Loucy (cell line): ENCODE measurements at regions not wholly inside any gene's neighbourhood (a gene's known extent, or its start where the extent isn't known, plus 50 kb on each side); places are given as distances from the start of the nearest gene placed in this dataset.

ENCODE experiments used
- EZH2phosphoT487 ChIP-seq: fragments of 200-600 bp; IDR thresholded peaks from 2 replicates; pipeline ENCODE4 v1.6.1; 2018; ENCODE audit warnings: antibody characterized with exemption, mild to moderate bottlenecking, moderate library complexity, borderline replicate concordance
- TF ChIP-seq, protein P1 (sequence below): fragments of 200-600 bp; sonication (generic); conservative IDR thresholded peaks from 2 replicates; pipeline ENCODE4 v1.5.1; 2014; ENCODE audit warnings: mild to moderate bottlenecking, antibody characterized with exemption, low read length

DNA sequence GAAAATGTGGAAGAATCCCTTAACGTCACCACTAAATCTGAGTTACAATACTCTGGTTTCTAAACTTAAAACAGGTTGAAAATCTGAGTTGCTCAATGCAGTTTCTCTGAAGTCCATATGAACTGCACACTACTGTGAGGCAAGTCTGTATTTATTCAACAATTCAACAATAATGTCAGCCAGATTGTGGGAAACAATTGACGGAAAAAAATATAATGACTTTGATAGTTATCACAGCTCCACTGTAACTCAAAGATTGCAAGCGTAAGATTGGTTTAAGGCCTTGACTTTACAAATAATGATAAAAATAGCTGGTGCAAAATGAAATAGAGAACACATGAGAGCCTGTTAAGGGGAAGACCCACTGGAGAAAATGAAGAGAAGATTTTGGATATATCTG is 219.4 kb upstream of the CCDC150 start:
- TF ChIP-seq, protein P1, sequence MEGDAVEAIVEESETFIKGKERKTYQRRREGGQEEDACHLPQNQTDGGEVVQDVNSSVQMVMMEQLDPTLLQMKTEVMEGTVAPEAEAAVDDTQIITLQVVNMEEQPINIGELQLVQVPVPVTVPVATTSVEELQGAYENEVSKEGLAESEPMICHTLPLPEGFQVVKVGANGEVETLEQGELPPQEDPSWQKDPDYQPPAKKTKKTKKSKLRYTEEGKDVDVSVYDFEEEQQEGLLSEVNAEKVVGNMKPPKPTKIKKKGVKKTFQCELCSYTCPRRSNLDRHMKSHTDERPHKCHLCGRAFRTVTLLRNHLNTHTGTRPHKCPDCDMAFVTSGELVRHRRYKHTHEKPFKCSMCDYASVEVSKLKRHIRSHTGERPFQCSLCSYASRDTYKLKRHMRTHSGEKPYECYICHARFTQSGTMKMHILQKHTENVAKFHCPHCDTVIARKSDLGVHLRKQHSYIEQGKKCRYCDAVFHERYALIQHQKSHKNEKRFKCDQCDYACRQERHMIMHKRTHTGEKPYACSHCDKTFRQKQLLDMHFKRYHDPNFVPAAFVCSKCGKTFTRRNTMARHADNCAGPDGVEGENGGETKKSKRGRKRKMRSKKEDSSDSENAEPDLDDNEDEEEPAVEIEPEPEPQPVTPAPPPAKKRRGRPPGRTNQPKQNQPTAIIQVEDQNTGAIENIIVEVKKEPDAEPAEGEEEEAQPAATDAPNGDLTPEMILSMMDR: no peak
- no peak for TF ChIP-seq EZH2phosphoT487
